GM12891 (cell line): ENCODE measurements at regions not wholly inside any gene's neighbourhood (a gene's known extent, or its start where the extent isn't known, plus 50 kb on each side); places are given as distances from the start of the nearest gene placed in this dataset.

Experiments
- POLR2A ChIP-seq: IDR thresholded peaks from 2 replicates; pipeline ENCODE4 v1.6.1; 2011; ENCODE audit warnings: low read depth, low read length, control low read depth
- POLR2AphosphoS5 ChIP-seq: IDR thresholded peaks from 2 replicates; pipeline ENCODE4 v1.6.1; 2011; ENCODE audit warnings: low read depth, low read length, control low read depth
- POU2F2 ChIP-seq: IDR thresholded peaks from 2 replicates; pipeline ENCODE4 v1.6.1; 2011; ENCODE audit warnings: low read depth, mild to moderate bottlenecking, control low read depth, low read length, moderate library complexity
- SPI1 ChIP-seq: IDR thresholded peaks from 2 replicates; pipeline ENCODE4 v1.6.1; 2011; ENCODE audit warnings: low read depth, low read length, control low read depth
- TAF1 ChIP-seq: IDR thresholded peaks from 2 replicates; pipeline ENCODE4 v1.6.1; 2011; ENCODE audit warnings: low read depth, low read length, control low read depth

- TF ChIP-seq POLR2A (no peak), TAF1 (no peak), POLR2AphosphoS5 (no peak), SPI1 (no peak), POU2F2 (no peak)
Measured at GRCh38 chr5:18687429-18687828, 1053.2 kb downstream of the TAF11L14 start.
